Thyroid gland (tissue), 4 donors: ENCODE measurements at regions not wholly inside any gene's neighbourhood (a gene's known extent, or its start where the extent isn't known, plus 50 kb on each side); places are given as distances from the start of the nearest gene placed in this dataset. TPM values are rescaled to one million over a fixed set of nuclear protein-coding genes. Genes with fewer than 3 reads are reported as not detected.

ENCODE experiments used
- DNase-seq, 2 donors: peaks; one replicate each; pipeline ENCODE4 v3.0.0-alpha.2; 2019
- H3K27ac ChIP-seq, 3 donors: fragments of 200-600 bp; sonication (generic); 1 replicate in 2 of 3; 2 replicates in 1 of 3; pipeline ENCODE4 v1.5.1; 2016 to 2019; ENCODE audit warnings: mild to moderate bottlenecking in 1 of 3, moderate library complexity in 1 of 3
- H3K27me3 ChIP-seq: fragments of 200-600 bp; sonication (generic); one replicate; pipeline ENCODE4 v1.5.1; 2019
- H3K36me3 ChIP-seq, 2 donors: fragments of 200-600 bp; sonication (generic); one replicate each; pipeline ENCODE4 v1.5.1; 2016 to 2019
- H3K4me1 ChIP-seq, 2 donors: fragments of 200-600 bp; sonication (generic); one replicate each; pipeline ENCODE4 v1.5.1; 2017 to 2019
- H3K4me3 ChIP-seq, 3 donors: fragments of 200-600 bp; sonication (generic); replicated peaks in 1 of 3; 1 replicate in 2 of 3; 2 replicates in 1 of 3; pipeline ENCODE4 v1.5.1; 2016; ENCODE audit warnings: mild to moderate bottlenecking in 1 of 3
- H3K9me3 ChIP-seq: fragments of 200-600 bp; sonication (generic); one replicate; pipeline ENCODE4 v1.5.1; 2017
- POLR2A ChIP-seq, 2 donors: fragments of 450-650 bp; IDR thresholded peaks; one replicate each; pipeline ENCODE4 v1.6.1; 2017; ENCODE audit warnings: antibody characterized with exemption in 2 of 2, mild to moderate bottlenecking in 2 of 2, moderate library complexity in 1 of 2
- WGBS, 2 donors: methylation state at CpG; one replicate each; pipeline ENCODE4 v1.1.5; 2017; 5-methylcytosine and 5-hydroxymethylcytosine counted together
- intact Hi-C: fragments of 100-400 bp; cut with DNase I; formaldehyde crosslinking; loops from one replicate; pipeline ENCODE4 v1.15.1; 2023
- small RNA-seq: library from RNA; depleted of rRNA; stranded (forward); fragments of <200 nt; gene quantifications from one replicate; pipeline ENCODE3, GENCODE V24; 2016
- TF ChIP-seq, protein P1 (sequence below), 6 experiments: fragments of 200-600 bp in 3 of 6; fragments of 450-650 bp in 3 of 6; sonication (generic) in 3 of 6; IDR thresholded peaks; one replicate each; pipeline ENCODE4 v1.5.1; 2016 to 2019; ENCODE audit warnings: antibody characterized with exemption in 6 of 6, mild to moderate bottlenecking in 2 of 6, inconsistent platforms in 1 of 6, moderate library complexity in 1 of 6

DNA sequence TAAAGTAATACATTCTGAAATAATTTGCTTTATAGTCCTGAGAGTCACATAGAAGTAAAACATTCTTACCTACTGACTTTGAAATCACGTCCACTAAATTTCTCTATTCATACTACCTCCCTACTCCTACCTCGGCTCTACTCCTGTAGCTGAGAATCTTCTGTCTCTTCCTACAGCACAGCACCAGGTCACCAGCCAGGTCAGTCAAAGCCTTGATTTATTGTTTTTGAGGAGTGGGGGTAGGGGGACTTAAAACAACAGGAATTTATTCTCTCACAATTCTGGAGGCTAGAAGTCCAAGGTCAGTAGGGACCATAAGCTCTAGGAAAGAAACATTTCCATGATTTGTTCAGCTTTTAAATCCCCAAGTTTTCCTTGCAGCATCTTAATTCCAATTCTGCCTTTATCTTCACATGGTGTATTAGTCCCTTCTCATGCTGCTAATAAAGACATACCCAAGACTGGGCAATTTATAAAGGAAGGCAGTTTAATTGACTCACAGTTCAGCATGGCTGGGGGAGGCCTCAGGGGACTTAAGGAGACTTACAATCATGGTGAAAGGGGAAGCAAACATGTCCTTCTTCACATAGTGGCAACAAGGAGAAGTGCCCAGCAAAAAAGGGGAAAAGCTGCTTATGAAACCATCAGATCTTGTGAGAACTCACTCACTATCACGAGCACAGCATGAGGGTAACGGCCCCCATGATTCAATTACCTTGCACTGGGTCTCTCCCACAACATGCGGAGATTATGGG lies 49.6 kb upstream of the CCNG1 start:
- TF ChIP-seq POLR2A (IDR thresholded peaks at IDR 0.05) = no peak
- TF ChIP-seq, protein P1, sequence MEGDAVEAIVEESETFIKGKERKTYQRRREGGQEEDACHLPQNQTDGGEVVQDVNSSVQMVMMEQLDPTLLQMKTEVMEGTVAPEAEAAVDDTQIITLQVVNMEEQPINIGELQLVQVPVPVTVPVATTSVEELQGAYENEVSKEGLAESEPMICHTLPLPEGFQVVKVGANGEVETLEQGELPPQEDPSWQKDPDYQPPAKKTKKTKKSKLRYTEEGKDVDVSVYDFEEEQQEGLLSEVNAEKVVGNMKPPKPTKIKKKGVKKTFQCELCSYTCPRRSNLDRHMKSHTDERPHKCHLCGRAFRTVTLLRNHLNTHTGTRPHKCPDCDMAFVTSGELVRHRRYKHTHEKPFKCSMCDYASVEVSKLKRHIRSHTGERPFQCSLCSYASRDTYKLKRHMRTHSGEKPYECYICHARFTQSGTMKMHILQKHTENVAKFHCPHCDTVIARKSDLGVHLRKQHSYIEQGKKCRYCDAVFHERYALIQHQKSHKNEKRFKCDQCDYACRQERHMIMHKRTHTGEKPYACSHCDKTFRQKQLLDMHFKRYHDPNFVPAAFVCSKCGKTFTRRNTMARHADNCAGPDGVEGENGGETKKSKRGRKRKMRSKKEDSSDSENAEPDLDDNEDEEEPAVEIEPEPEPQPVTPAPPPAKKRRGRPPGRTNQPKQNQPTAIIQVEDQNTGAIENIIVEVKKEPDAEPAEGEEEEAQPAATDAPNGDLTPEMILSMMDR (IDR thresholded peaks at IDR 0.05) = no peak
- H3K36me3 ChIP-seq = no peaks in the 10 kb centered on the region
- no peaks in the 10 kb centered on the region for H3K27me3 ChIP-seq
- intact Hi-C loops = no loop called here
- DNase-seq = no peak
- H3K4me3 ChIP-seq = no peak overlapping the region
- H3K27ac ChIP-seq = no peak overlapping the region
- WGBS, 2 donors = 85 to 88% methylated on average over 5 of the region's 5 CpGs
- no peaks in the 10 kb centered on the region for H3K9me3 ChIP-seq
- H3K4me1 ChIP-seq = no peaks in the 10 kb centered on the region

Small RNA genes lying in the stretch of these regions (small RNA-seq; reads per million reads assigned to genes)
- gene RNU6-164P = not detected
